Endothelial cell of umbilical vein (primary cell): ENCODE measurements at regions not wholly inside any gene's neighbourhood (a gene's known extent, or its start where the extent isn't known, plus 50 kb on each side); places are given as distances from the start of the nearest gene placed in this dataset.
"Not testable (repeated sequence)": the region's sequence is repeated elsewhere in the genome, so short reads cannot be mapped to it uniquely, and the experiment has no call there.

Experiments
- EZH2 ChIP-seq: IDR thresholded peaks from 2 replicates; pipeline ENCODE4 v1.6.1; 2012; ENCODE audit warnings: borderline replicate concordance, low read depth, mild to moderate bottlenecking, moderate library complexity, low read length, inconsistent platforms; ENCODE audit not compliant: severe bottlenecking
- FOS ChIP-seq: IDR thresholded peaks from 2 replicates; pipeline ENCODE4 v1.6.1; 2011; ENCODE audit warnings: mild to moderate bottlenecking, low read length, moderate library complexity, borderline replicate concordance; ENCODE audit not compliant: insufficient read depth
- JUN ChIP-seq: IDR thresholded peaks from 2 replicates; pipeline ENCODE4 v1.6.1; 2011; ENCODE audit warnings: borderline replicate concordance, low read depth; ENCODE audit not compliant: insufficient read length, insufficient read depth
- POLR2A ChIP-seq: IDR thresholded peaks from 2 replicates; pipeline ENCODE4 v1.6.1; 2012; ENCODE audit warnings: low read depth, mild to moderate bottlenecking, control low read depth, low read length
- POLR2AphosphoS5 ChIP-seq: IDR thresholded peaks from 2 replicates; pipeline ENCODE4 v1.6.1; 2012; ENCODE audit warnings: low read depth, mild to moderate bottlenecking, control low read depth, low read length, moderate library complexity; ENCODE audit not compliant: insufficient read depth
- TF ChIP-seq, protein P1 (sequence below), 2 donors: IDR thresholded peaks; 1 replicate in 1 of 2; 2 replicates in 1 of 2; pipeline ENCODE4 v1.5.1; 2011; ENCODE audit warnings: low read length in 2 of 2, mild to moderate bottlenecking in 2 of 2, moderate library complexity in 2 of 2, control low read depth in 1 of 2, inconsistent platforms in 1 of 2, low read depth in 1 of 2; ENCODE audit not compliant: insufficient read depth in 1 of 2; ENCODE audit errors: extremely low read depth in 1 of 2

DNA sequence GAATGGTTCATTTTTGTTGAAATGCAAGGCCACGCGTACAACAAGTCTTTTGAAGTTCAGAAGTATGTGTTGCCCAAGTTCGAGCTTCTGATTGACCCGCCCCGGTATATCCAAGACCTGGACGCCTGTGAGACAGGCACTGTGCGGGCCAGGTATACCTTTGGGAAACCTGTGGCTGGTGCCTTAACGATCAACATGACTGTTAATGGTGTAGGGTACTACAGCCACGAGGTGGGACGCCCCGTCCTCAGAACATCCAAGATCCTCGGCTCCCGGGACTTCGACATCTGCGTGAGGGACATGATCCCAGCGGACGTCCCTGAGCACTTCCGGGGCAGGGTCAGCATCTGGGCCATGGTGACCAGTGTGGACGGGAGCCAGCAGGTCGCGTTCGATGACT lies 1246.9 kb upstream of the PHF14 start:
- TF ChIP-seq, protein P1, sequence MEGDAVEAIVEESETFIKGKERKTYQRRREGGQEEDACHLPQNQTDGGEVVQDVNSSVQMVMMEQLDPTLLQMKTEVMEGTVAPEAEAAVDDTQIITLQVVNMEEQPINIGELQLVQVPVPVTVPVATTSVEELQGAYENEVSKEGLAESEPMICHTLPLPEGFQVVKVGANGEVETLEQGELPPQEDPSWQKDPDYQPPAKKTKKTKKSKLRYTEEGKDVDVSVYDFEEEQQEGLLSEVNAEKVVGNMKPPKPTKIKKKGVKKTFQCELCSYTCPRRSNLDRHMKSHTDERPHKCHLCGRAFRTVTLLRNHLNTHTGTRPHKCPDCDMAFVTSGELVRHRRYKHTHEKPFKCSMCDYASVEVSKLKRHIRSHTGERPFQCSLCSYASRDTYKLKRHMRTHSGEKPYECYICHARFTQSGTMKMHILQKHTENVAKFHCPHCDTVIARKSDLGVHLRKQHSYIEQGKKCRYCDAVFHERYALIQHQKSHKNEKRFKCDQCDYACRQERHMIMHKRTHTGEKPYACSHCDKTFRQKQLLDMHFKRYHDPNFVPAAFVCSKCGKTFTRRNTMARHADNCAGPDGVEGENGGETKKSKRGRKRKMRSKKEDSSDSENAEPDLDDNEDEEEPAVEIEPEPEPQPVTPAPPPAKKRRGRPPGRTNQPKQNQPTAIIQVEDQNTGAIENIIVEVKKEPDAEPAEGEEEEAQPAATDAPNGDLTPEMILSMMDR (IDR thresholded peaks at IDR 0.05; ENCODE audit: extremely low read depth in 1 of 2, insufficient read depth in 1 of 2, low read depth in 1 of 2, low read length in 2 of 2) = not testable (repeated sequence)
- TF ChIP-seq POLR2A, POLR2AphosphoS5, FOS, EZH2, JUN: not testable (repeated sequence)
